GM12878 (cell line): ENCODE measurements at regions not wholly inside any gene's neighbourhood (a gene's known extent, or its start where the extent isn't known, plus 50 kb on each side); places are given as distances from the start of the nearest gene placed in this dataset.

Experiments used
- ATAC-seq: fragments of 200-7000 bp; cut with Tn5 transposase; 3 replicates; pipeline ENCODE4 v1.9.1; 2020; ENCODE audit warnings: mild to moderate bottlenecking, moderate library complexity
- BruUV-seq: library from RNA; stranded (reverse); fragments of 400-500 nt; replicated peaks from 2 replicates; lab custom pipeline; 2021; lab: Mats Ljungman, UMichigan
- CTCF ChIA-PET: fragments of 300-600 bp; sonication (Branson Sonifier 250); formaldehyde crosslinking; extraction: SDS; loops from one replicate; lab custom pipeline; 2021; ENCODE audit warnings: inconsistent platforms; lab: Yijun Ruan, JAX
- POLR2A ChIA-PET: fragments of 350-600 bp; formaldehyde crosslinking; extraction: SDS; loops from one replicate; lab custom pipeline; 2021; ENCODE audit warnings: inconsistent platforms; lab: Charles Lee
- RAD21 ChIA-PET: fragments of 300-600 bp; sonication (Branson Sonifier 250); formaldehyde crosslinking; loops from one replicate; lab custom pipeline; 2023; ENCODE audit warnings: antibody characterized with exemption; ENCODE audit not compliant: unreplicated experiment; lab: Charles Lee
- SMC1A ChIA-PET: fragments of 300-600 bp; sonication (Branson Sonifier 250); formaldehyde crosslinking; loops from one replicate; lab custom pipeline; 2023; ENCODE audit not compliant: unreplicated experiment, uncharacterized antibody; lab: Charles Lee
- DNase-seq: peaks from one replicate; pipeline ENCODE4 v3.0.0-alpha.2; 2011; ENCODE audit warnings: low read depth, low spot score
- FAIRE-seq: peaks from 3 replicates; lab custom pipeline; 2011; peaks lifted over from hg19 to GRCh38; lab: Jason Lieb, UNC
- H2AFZ ChIP-seq: 2 replicates; pipeline ENCODE4 v1.6.0; 2011; ENCODE audit warnings: low read depth, low read length, control low read depth; ENCODE audit not compliant: control insufficient read depth
- H3K27ac ChIP-seq: 2 replicates; pipeline ENCODE4 v1.5.1; 2011; ENCODE audit warnings: control low read depth; ENCODE audit not compliant: control insufficient read depth, insufficient read depth
- H3K27me3 ChIP-seq, 2 experiments: replicated peaks in 1 of 2; 2 replicates each; pipeline versions ENCODE4 v1.6.0 to v1.6.1; 2011; ENCODE audit warnings: low read length in 1 of 2; ENCODE audit not compliant: control insufficient read depth in 2 of 2, insufficient read depth in 2 of 2
- H3K36me3 ChIP-seq, 2 experiments: 2 replicates each; pipeline ENCODE4 v1.5.1; 2011; ENCODE audit warnings: low read length in 1 of 2; ENCODE audit not compliant: control insufficient read depth in 2 of 2, insufficient read depth in 2 of 2
- H3K4me1 ChIP-seq: 2 replicates; pipeline ENCODE4 v1.6.1; 2011; ENCODE audit warnings: mild to moderate bottlenecking, low read length, moderate library complexity, mixed read lengths; ENCODE audit not compliant: control insufficient read depth, insufficient read depth
- H3K4me2 ChIP-seq: 2 replicates; pipeline ENCODE4 v1.6.0; 2011; ENCODE audit warnings: control low read depth; ENCODE audit not compliant: control insufficient read depth, insufficient read depth
- H3K4me3 ChIP-seq: fragments of 200-600 bp; sonication (generic); 2 replicates; pipeline ENCODE4 v1.5.1; 2016
- H3K79me2 ChIP-seq: 2 replicates; pipeline ENCODE4 v1.6.0; 2011; ENCODE audit warnings: low read length; ENCODE audit not compliant: control insufficient read depth, insufficient read depth
- H3K9ac ChIP-seq: 2 replicates; pipeline ENCODE4 v1.8.0; 2011; ENCODE audit warnings: low read length, control low read depth, mixed read lengths; ENCODE audit not compliant: control insufficient read depth, insufficient read depth
- H3K9me3 ChIP-seq: replicated peaks from 3 replicates; pipeline ENCODE4 v1.5.1; 2011; ENCODE audit warnings: mild to moderate bottlenecking, low read length; ENCODE audit not compliant: control insufficient read depth, insufficient read depth
- H4K20me1 ChIP-seq: 2 replicates; pipeline ENCODE4 v1.6.0; 2011; ENCODE audit not compliant: control insufficient read depth, insufficient read depth
- ATF7 ChIP-seq: fragments of 450-650 bp; IDR thresholded peaks from 2 replicates; pipeline ENCODE4 v1.6.1; 2016; ENCODE audit warnings: low read depth, mild to moderate bottlenecking
- CHD2 ChIP-seq: IDR thresholded peaks from 2 replicates; pipeline ENCODE4 v1.6.1; 2011; ENCODE audit warnings: low read depth, low read length, improper control_type of control experiment, borderline replicate concordance
- FOXK2 ChIP-seq: fragments of 450-650 bp; IDR thresholded peaks from 2 replicates; pipeline ENCODE4 v1.6.1; 2017; ENCODE audit warnings: mild to moderate bottlenecking, moderate library complexity
- KAT2A ChIP-seq: conservative IDR thresholded peaks from 2 replicates; pipeline ENCODE4 v1.6.1; 2011; ENCODE audit warnings: low read depth, low read length; ENCODE audit not compliant: control insufficient read depth
- NR2C2 ChIP-seq: IDR thresholded peaks from 2 replicates; pipeline ENCODE4 v1.6.1; 2011; ENCODE audit warnings: borderline replicate concordance, low read depth; ENCODE audit not compliant: control insufficient read depth, insufficient read length
- POLR2AphosphoS2 ChIP-seq: IDR thresholded peaks from 2 replicates; pipeline ENCODE4 v1.6.1; 2011; ENCODE audit warnings: low read depth, mild to moderate bottlenecking, low read length, improper control_type of control experiment, moderate library complexity
- ZBED1 ChIP-seq: IDR thresholded peaks from 2 replicates; pipeline ENCODE4 v1.6.1; 2016; ENCODE audit warnings: borderline replicate concordance
- WGBS: methylation state at CpG from one replicate; pipeline ENCODE4 v1.1.6; 2016; ENCODE audit warnings: low lambda C conversion rate; ENCODE audit not compliant: insufficient replicate concordance, insufficient coverage; ENCODE audit errors: missing lambda C conversion rate; 5-methylcytosine and 5-hydroxymethylcytosine counted together
- in situ Hi-C: fragments of 300-500 bp; cut with MboI; formaldehyde crosslinking; loops from 9 replicates; pipeline ENCODE4 v1.14.3; 2018; ENCODE audit warnings: mixed read lengths
- intact Hi-C: fragments of 100-400 bp; cut with micrococcal nuclease; formaldehyde crosslinking; loops from one replicate; pipeline ENCODE4 v1.14.2; 2022; ENCODE audit not compliant: unreplicated experiment
- TF ChIP-seq, protein P1 (sequence below): fragments of 150-350 bp; IDR thresholded peaks from 2 replicates; pipeline ENCODE4 v1.6.1; 2016; ENCODE audit warnings: low read depth, low read length
- TF ChIP-seq, protein P2 (sequence below): fragments of 450-650 bp; IDR thresholded peaks from 2 replicates; pipeline ENCODE4 v1.6.1; 2017; ENCODE audit warnings: mild to moderate bottlenecking, low read depth, inconsistent platforms; ENCODE audit not compliant: poor library complexity, severe bottlenecking
- TF ChIP-seq, protein P3 (sequence below): IDR thresholded peaks from 2 replicates; pipeline ENCODE4 v1.6.1; 2011; ENCODE audit warnings: mild to moderate bottlenecking, low read depth, low read length, moderate library complexity; ENCODE audit not compliant: insufficient replicate concordance
- TF ChIP-seq, protein P4 (sequence below): IDR thresholded peaks from 2 replicates; pipeline ENCODE4 v1.6.1; 2012; ENCODE audit warnings: low read length, inconsistent platforms
- TF ChIP-seq, protein P5 (sequence below): fragments of 450-650 bp; IDR thresholded peaks from 2 replicates; pipeline ENCODE4 v1.6.1; 2017; ENCODE audit warnings: mild to moderate bottlenecking
- TF ChIP-seq, protein P6 (sequence below): IDR thresholded peaks from 2 replicates; pipeline ENCODE4 v1.6.1; 2012; ENCODE audit warnings: low read depth, low read length, improper control_type of control experiment

DNA sequence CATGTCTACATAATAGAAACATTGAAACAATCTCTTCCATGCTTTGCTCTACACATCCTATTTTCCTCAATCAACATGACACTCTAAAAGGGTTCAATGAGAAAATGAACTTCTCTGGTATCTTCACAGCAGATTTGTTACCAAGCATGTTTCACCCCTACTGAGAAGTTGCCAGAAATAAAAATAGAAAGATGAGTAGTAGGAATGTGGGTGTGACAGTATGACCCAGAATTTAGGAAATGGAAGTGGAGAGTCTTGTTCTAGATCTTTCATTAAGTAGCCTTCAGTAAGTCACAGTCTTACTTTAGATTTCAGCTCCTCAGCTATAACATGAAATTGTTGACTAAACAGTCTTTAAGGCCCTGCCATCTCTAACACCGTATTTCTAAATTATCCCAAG lies 581.8 kb downstream of the EFNA5 start:
- ChIA-PET SMC1A (interaction anchor here (0.6 to 1.1 kb wide), 4 partner anchors 10 to 230 kb away, joined by 3 to 4 read pairs (median 4); no protein-coding TSS in a partner anchor), POLR2A (no interaction called here), RAD21 (no interaction called here), CTCF (interaction anchor here (1.3 to 1.4 kb wide), 2 partner anchors 13 to 15 kb away, joined by 3 read pairs; no protein-coding TSS in a partner anchor)
- Histone ChIP-seq H3K9ac (no peak overlapping the region), H3K4me2 (no peak overlapping the region), H3K4me1 (no peaks in the 10 kb centered on the region), H4K20me1 (no peaks in the 10 kb centered on the region), H3K27ac (no peak overlapping the region), H3K9me3 (no peaks in the 10 kb centered on the region; the same call in 2 of the 3 replicates), H3K79me2 (no peaks in the 10 kb centered on the region), H3K36me3 (no peaks in the 10 kb centered on the region), H2AFZ (no peak overlapping the region), H3K27me3 (no peaks in the 10 kb centered on the region), H3K4me3 (no peak overlapping the region)
- FAIRE-seq (no peak), DNase-seq (no peak), ATAC-seq (no peak)
- in situ Hi-C loops: no loop called here
- 0% methylated on average over 1 of the region's 1 CpG for WGBS
- no TSS peak for BruUV-seq
- intact Hi-C loops: no loop called here
- TF ChIP-seq, protein P1, sequence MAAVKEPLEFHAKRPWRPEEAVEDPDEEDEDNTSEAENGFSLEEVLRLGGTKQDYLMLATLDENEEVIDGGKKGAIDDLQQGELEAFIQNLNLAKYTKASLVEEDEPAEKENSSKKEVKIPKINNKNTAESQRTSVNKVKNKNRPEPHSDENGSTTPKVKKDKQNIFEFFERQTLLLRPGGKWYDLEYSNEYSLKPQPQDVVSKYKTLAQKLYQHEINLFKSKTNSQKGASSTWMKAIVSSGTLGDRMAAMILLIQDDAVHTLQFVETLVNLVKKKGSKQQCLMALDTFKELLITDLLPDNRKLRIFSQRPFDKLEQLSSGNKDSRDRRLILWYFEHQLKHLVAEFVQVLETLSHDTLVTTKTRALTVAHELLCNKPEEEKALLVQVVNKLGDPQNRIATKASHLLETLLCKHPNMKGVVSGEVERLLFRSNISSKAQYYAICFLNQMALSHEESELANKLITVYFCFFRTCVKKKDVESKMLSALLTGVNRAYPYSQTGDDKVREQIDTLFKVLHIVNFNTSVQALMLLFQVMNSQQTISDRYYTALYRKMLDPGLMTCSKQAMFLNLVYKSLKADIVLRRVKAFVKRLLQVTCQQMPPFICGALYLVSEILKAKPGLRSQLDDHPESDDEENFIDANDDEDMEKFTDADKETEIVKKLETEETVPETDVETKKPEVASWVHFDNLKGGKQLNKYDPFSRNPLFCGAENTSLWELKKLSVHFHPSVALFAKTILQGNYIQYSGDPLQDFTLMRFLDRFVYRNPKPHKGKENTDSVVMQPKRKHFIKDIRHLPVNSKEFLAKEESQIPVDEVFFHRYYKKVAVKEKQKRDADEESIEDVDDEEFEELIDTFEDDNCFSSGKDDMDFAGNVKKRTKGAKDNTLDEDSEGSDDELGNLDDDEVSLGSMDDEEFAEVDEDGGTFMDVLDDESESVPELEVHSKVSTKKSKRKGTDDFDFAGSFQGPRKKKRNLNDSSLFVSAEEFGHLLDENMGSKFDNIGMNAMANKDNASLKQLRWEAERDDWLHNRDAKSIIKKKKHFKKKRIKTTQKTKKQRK: no peak
- TF ChIP-seq, protein P2, sequence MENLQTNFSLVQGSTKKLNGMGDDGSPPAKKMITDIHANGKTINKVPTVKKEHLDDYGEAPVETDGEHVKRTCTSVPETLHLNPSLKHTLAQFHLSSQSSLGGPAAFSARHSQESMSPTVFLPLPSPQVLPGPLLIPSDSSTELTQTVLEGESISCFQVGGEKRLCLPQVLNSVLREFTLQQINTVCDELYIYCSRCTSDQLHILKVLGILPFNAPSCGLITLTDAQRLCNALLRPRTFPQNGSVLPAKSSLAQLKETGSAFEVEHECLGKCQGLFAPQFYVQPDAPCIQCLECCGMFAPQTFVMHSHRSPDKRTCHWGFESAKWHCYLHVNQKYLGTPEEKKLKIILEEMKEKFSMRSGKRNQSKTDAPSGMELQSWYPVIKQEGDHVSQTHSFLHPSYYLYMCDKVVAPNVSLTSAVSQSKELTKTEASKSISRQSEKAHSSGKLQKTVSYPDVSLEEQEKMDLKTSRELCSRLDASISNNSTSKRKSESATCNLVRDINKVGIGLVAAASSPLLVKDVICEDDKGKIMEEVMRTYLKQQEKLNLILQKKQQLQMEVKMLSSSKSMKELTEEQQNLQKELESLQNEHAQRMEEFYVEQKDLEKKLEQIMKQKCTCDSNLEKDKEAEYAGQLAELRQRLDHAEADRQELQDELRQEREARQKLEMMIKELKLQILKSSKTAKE: no peak
- no peak for TF ChIP-seq FOXK2
- TF ChIP-seq, protein P3, sequence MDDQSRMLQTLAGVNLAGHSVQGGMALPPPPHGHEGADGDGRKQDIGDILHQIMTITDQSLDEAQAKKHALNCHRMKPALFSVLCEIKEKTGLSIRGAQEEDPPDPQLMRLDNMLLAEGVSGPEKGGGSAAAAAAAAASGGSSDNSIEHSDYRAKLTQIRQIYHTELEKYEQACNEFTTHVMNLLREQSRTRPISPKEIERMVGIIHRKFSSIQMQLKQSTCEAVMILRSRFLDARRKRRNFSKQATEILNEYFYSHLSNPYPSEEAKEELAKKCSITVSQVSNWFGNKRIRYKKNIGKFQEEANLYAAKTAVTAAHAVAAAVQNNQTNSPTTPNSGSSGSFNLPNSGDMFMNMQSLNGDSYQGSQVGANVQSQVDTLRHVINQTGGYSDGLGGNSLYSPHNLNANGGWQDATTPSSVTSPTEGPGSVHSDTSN: no peak
- TF ChIP-seq CHD2: no peak
- TF ChIP-seq, protein P4, sequence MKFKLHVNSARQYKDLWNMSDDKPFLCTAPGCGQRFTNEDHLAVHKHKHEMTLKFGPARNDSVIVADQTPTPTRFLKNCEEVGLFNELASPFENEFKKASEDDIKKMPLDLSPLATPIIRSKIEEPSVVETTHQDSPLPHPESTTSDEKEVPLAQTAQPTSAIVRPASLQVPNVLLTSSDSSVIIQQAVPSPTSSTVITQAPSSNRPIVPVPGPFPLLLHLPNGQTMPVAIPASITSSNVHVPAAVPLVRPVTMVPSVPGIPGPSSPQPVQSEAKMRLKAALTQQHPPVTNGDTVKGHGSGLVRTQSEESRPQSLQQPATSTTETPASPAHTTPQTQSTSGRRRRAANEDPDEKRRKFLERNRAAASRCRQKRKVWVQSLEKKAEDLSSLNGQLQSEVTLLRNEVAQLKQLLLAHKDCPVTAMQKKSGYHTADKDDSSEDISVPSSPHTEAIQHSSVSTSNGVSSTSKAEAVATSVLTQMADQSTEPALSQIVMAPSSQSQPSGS: no peak
- TF ChIP-seq KAT2A: no peak
- no peak for TF ChIP-seq ZBED1
- TF ChIP-seq, protein P5, sequence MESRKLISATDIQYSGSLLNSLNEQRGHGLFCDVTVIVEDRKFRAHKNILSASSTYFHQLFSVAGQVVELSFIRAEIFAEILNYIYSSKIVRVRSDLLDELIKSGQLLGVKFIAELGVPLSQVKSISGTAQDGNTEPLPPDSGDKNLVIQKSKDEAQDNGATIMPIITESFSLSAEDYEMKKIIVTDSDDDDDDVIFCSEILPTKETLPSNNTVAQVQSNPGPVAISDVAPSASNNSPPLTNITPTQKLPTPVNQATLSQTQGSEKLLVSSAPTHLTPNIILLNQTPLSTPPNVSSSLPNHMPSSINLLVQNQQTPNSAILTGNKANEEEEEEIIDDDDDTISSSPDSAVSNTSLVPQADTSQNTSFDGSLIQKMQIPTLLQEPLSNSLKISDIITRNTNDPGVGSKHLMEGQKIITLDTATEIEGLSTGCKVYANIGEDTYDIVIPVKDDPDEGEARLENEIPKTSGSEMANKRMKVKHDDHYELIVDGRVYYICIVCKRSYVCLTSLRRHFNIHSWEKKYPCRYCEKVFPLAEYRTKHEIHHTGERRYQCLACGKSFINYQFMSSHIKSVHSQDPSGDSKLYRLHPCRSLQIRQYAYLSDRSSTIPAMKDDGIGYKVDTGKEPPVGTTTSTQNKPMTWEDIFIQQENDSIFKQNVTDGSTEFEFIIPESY: no peak
- TF ChIP-seq ATF7: no peak
- TF ChIP-seq, protein P6, sequence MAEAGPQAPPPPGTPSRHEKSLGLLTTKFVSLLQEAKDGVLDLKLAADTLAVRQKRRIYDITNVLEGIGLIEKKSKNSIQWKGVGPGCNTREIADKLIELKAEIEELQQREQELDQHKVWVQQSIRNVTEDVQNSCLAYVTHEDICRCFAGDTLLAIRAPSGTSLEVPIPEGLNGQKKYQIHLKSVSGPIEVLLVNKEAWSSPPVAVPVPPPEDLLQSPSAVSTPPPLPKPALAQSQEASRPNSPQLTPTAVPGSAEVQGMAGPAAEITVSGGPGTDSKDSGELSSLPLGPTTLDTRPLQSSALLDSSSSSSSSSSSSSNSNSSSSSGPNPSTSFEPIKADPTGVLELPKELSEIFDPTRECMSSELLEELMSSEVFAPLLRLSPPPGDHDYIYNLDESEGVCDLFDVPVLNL: no peak
- no peak for TF ChIP-seq POLR2AphosphoS2
- no peak for TF ChIP-seq NR2C2
